Omental fat pad (tissue), 3 donors: ENCODE measurements at regions not wholly inside any gene's neighbourhood (a gene's known extent, or its start where the extent isn't known, plus 50 kb on each side); places are given as distances from the start of the nearest gene placed in this dataset.

Experiments
- ATAC-seq: fragments of 150-250 bp; one replicate; pipeline ENCODE4 v1.9.1; 2016; ENCODE audit warnings: mild to moderate bottlenecking, moderate library complexity; ENCODE audit not compliant: low FRiP score
- DNase-seq: peaks from one replicate; pipeline ENCODE4 v3.0.0-alpha.2; 2019; ENCODE audit warnings: low spot score
- TF ChIP-seq, protein P1 (sequence below), 3 donors: fragments of 450-650 bp; IDR thresholded peaks; one replicate each; pipeline ENCODE4 v1.5.1; 2016 to 2017; ENCODE audit warnings: antibody characterized with exemption in 3 of 3, mild to moderate bottlenecking in 3 of 3, moderate library complexity in 2 of 3

DNA sequence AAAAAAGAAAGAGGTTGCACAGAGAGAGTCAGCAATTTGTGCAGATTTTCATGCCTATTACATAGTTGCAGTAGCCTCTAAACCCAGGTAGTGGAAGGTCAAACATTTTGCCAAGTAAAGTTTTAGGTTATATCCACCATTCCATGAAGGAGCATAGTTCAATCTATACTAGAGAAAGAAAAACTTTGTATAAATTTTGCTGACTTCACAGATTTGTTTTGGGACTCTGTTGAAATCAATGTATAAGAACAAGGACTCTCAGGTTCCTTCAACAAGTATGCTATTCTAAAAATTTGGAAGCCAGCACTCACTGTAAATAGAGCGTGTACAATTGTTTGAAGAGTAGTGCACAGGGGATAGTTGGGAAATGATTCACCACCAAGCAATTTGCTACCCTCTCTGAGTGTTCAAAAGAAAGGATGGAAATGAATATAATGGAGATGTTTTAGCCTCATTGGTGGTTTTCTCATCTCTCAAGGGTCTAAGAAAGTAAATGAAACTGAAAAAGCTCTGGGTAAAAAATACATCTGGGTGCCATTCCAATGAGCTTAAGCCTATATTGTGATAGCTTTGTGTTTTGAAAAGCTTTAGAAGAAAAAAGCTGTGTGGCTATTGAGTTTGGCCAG is 508.4 kb upstream of the LUZP2 start:
- TF ChIP-seq, protein P1, sequence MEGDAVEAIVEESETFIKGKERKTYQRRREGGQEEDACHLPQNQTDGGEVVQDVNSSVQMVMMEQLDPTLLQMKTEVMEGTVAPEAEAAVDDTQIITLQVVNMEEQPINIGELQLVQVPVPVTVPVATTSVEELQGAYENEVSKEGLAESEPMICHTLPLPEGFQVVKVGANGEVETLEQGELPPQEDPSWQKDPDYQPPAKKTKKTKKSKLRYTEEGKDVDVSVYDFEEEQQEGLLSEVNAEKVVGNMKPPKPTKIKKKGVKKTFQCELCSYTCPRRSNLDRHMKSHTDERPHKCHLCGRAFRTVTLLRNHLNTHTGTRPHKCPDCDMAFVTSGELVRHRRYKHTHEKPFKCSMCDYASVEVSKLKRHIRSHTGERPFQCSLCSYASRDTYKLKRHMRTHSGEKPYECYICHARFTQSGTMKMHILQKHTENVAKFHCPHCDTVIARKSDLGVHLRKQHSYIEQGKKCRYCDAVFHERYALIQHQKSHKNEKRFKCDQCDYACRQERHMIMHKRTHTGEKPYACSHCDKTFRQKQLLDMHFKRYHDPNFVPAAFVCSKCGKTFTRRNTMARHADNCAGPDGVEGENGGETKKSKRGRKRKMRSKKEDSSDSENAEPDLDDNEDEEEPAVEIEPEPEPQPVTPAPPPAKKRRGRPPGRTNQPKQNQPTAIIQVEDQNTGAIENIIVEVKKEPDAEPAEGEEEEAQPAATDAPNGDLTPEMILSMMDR (IDR thresholded peaks at IDR 0.05), result no peak
- DNase-seq (no peak), ATAC-seq (no peak)

DNA sequence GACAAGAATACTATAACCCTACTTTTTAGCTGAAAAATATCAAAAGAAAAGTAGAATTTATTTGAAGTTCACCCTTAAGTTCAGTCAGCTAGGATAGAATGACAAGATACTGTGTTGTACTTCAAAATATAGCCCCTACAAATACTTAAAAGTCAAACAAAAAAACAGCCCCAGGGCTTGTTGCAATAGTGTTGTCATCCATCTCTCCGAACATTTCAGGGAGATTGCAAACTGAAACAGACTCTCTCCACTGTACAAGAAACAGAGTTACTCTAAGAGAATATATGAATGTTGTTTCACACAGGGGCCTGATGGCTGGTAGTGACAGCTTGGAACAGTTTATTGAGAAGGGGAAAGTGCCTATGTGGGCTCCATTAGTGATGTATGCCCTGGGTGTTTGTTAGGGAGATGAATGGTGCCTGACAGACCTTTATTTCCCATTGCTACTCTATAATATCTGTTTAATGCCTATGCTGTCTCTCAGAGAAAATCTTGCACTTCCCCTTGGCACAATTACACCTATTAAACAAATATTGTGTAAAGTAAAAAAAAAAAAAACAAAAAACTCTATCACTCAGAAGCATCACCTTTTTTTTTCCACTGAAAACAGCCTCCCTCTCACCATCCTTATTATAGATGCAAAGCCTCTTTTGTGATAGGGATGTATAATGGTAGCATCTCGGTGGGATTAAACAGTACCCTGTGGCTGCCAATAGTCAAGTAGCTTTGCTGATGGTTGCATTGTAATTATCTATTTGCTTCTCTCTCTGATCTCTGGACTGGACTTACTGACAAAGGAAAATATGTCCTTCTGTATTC is 506.3 kb upstream of the LUZP2 start:
- ATAC-seq, result no peak
- DNase-seq, result no peak
- TF ChIP-seq, protein P1 (IDR thresholded peaks at IDR 0.05), result no peak

DNA sequence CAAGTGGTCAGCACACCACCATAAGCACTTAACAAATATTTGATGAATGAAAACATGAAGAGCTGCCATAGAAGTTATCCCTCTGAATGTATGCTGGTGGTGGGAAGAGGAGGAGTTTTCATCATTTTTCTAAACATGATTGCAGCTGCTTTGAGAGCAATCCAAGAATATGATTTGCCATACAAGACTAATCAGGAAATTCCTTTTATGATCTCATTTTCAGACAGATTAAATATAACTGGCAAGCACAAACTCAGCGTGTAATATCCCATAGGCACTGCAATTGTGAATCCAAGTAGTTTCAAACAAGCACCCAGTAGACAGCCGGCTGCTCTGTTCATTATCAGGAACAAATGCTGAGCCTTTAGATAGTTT is 505.7 kb upstream of the LUZP2 start:
- ATAC-seq (no peak), DNase-seq (no peak)
- TF ChIP-seq, protein P1 (IDR thresholded peaks at IDR 0.05), result no peak

DNA sequence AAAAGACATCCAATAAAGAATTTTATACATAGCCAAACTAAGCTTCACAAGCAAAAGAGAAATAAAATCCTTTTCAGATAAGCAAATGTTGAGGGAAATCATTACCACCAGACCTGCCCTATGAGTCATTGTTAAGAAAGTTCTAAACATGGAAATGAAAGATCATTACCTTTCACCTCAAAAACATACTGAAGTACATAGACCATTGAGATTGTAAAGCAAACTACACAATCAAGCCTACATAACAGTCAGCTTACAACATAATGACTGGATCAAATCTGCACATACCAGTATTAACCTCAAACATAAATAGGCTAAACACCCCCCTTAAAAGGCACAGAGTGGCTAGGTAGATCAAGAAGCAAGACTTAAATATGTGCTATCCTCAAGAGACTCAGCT is 501.0 kb upstream of the LUZP2 start:
- DNase-seq (no peak), ATAC-seq (no peak)
- TF ChIP-seq, protein P1 (IDR thresholded peaks at IDR 0.05), result no peak

DNA sequence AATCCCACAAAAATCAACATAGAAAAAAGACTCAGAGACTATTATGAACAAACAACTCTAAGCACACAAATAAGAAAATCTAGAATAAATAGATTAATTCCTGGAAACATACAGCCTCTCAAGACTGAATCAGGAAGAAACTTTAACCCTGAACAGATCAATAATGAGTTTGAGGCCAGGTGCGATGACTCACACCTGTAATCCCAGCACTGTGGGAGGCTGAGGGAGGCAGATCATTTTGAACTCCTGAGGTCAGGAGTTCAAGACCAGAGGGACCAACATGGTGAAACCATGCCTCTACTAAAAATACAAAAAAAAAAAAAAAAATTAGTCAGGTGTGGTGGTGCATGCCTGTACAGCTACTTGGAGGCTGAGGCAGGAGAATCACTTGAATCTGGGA is 499.5 kb upstream of the LUZP2 start:
- no peak for DNase-seq
- TF ChIP-seq, protein P1 (IDR thresholded peaks at IDR 0.05), result no peak

GRCh38 chr11:24005202-24005876 is 491.5 kb upstream of the LUZP2 start:
- no peak for DNase-seq
- TF ChIP-seq, protein P1 (IDR thresholded peaks at IDR 0.05), result no peak
- no peak for ATAC-seq

More for the DNA sequence above, 499.5 kb upstream of the LUZP2 start:
- no peak for ATAC-seq
